GM21786 (cell line): ENCODE measurements at regions not wholly inside any gene's neighbourhood (a gene's known extent, or its start where the extent isn't known, plus 50 kb on each side); places are given as distances from the start of the nearest gene placed in this dataset.
A peak's percentile ranks its signal among the peaks of the same experiment; 100 is the strongest.

Experiments
- ATAC-seq: cut with Tn5 transposase; IDR thresholded peaks from one replicate; pipeline ENCODE4 v1.9.1; 2021; ENCODE audit not compliant: unreplicated experiment

- no peak for ATAC-seq
Measured at GRCh38 chr2:149733936-149734685, 146.5 kb upstream of the MMADHC start.

- no peak for ATAC-seq
Measured at GRCh38 chr2:149732730-149733290, 145.2 kb upstream of the MMADHC start.

GRCh38 chr2:149732001-149732685, 144.6 kb upstream of the MMADHC start:
- no peak for ATAC-seq

GRCh38 chr2:149731079-149731478, 143.5 kb upstream of the MMADHC start:
- ATAC-seq = no peak

- no peak for ATAC-seq
Measured at GRCh38 chr2:149729586-149729985, 142.0 kb upstream of the MMADHC start.

- no peak for ATAC-seq
Measured at GRCh38 chr2:149727927-149728326, 140.4 kb upstream of the MMADHC start.

GRCh38 chr2:149725234-149725633, 137.7 kb upstream of the MMADHC start:
- ATAC-seq = no peak

- ATAC-seq = no peak
Measured at GRCh38 chr2:149724091-149724490, 136.5 kb upstream of the MMADHC start.

GRCh38 chr2:149720615-149721014, 133.0 kb upstream of the MMADHC start:
- no peak for ATAC-seq

- no peak for ATAC-seq
Measured at GRCh38 chr2:149719695-149720094, 132.1 kb upstream of the MMADHC start.

- no peak for ATAC-seq
Measured at GRCh38 chr2:149716687-149717086, 129.1 kb upstream of the MMADHC start.

GRCh38 chr2:149715894-149716293, 128.3 kb upstream of the MMADHC start:
- ATAC-seq = no peak

GRCh38 chr2:149715005-149715592, 127.5 kb upstream of the MMADHC start:
- peak; percentile 59 for ATAC-seq

GRCh38 chr2:149709496-149710263, 122.1 kb upstream of the MMADHC start:
- ATAC-seq = no peak

- ATAC-seq = no peak
Measured at GRCh38 chr2:149703281-149703680, 115.7 kb upstream of the MMADHC start.

- no peak for ATAC-seq
Measured at GRCh38 chr2:149702571-149702970, 115.0 kb upstream of the MMADHC start.

- ATAC-seq = no peak
Measured at GRCh38 chr2:149701241-149701640, 113.7 kb upstream of the MMADHC start.

- no peak for ATAC-seq
Measured at GRCh38 chr2:149692961-149693396, 105.4 kb upstream of the MMADHC start.

GRCh38 chr2:149690825-149691224, 103.2 kb upstream of the MMADHC start:
- no peak for ATAC-seq

GRCh38 chr2:149687052-149687427, 99.5 kb upstream of the MMADHC start:
- ATAC-seq = no peak
